BLaER1 treated with 17β-estradiol and CSF1 and Interleukin-3, amounts not matched to agents 10 nM and 100 nM (cell line): ENCODE measurements at regions not wholly inside any gene's neighbourhood (a gene's known extent, or its start where the extent isn't known, plus 50 kb on each side); places are given as distances from the start of the nearest gene placed in this dataset.

Experiments
- H3K27ac ChIP-seq, 11 experiments: shearing (Covaris generic); formaldehyde crosslinking; 2 replicates each; pipeline ENCODE4 v1.8.1; 2022
- H3K27me3 ChIP-seq, 11 experiments: shearing (Covaris generic); formaldehyde crosslinking; 2 replicates each; pipeline ENCODE4 v1.8.1; 2022
- H3K36me3 ChIP-seq, 11 experiments: shearing (Covaris generic); formaldehyde crosslinking; 2 replicates each; pipeline ENCODE4 v1.8.1; 2022
- H3K4me1 ChIP-seq, 10 experiments: shearing (Covaris generic); formaldehyde crosslinking; 2 replicates each; pipeline ENCODE4 v1.8.1; 2022
- H3K4me2 ChIP-seq, 11 experiments: shearing (Covaris generic); formaldehyde crosslinking; 2 replicates each; pipeline ENCODE4 v1.8.1; 2022
- H3K4me3 ChIP-seq, 10 experiments: shearing (Covaris generic); formaldehyde crosslinking; 2 replicates each; pipeline ENCODE4 v1.8.1; 2022
- H3K9ac ChIP-seq, 11 experiments: shearing (Covaris generic); formaldehyde crosslinking; 2 replicates each; pipeline ENCODE4 v1.8.1; 2022
- H3K9me3 ChIP-seq, 11 experiments: shearing (Covaris generic); formaldehyde crosslinking; replicated peaks in 1 of 11; 2 replicates each; pipeline ENCODE4 v1.8.1; 2022
- H4K20me1 ChIP-seq, 11 experiments: shearing (Covaris generic); formaldehyde crosslinking; 2 replicates each; pipeline ENCODE4 v1.8.1; 2022
- Cebpa-rat ChIP-seq, 11 experiments: shearing (Covaris generic); IDR thresholded peaks; 2 replicates each; pipeline ENCODE4 v1.8.1; 2022

GRCh38 chr6:45801471-45802289, 214.0 kb downstream of the CLIC5 start:
- no peak for TF ChIP-seq Cebpa-rat (IDR thresholded peaks at IDR 0.05)
- Histone ChIP-seq H3K9me3 (peaks cover 11 to 21% (median 17%) of the 10 kb centered on the region in 11 experiments), H4K20me1 (no peaks in the 10 kb centered on the region), H3K36me3 (no peaks in the 10 kb centered on the region), H3K9ac (no peak overlapping the region), H3K4me3 (no peak overlapping the region), H3K4me1 (peaks cover 0 to 12% (median 7%) of the 10 kb centered on the region in 10 experiments; a peak in 8 of 20 replicates), H3K4me2 (peak overlapping the region in 6 of 11 experiments; percentile 3 to 30 (median 20); a peak in 9 of 22 replicates), H3K27ac (no peak overlapping the region), H3K27me3 (no peaks in the 10 kb centered on the region)

- Histone ChIP-seq H3K4me2 (peak overlapping the region in 2 of 11 experiments; percentile 20 to 30; a peak in 2 of 22 replicates), H3K9me3 (peaks cover 8 to 15% (median 10%) of the 10 kb centered on the region in 11 experiments; a peak in 21 of 22 replicates), H3K4me3 (no peak overlapping the region), H3K27ac (no peak overlapping the region), H3K4me1 (peaks cover 0 to 11% (median 7%) of the 10 kb centered on the region in 10 experiments; a peak in 8 of 20 replicates), H4K20me1 (no peaks in the 10 kb centered on the region), H3K36me3 (no peaks in the 10 kb centered on the region), H3K27me3 (no peaks in the 10 kb centered on the region), H3K9ac (no peak overlapping the region)
- no peak for TF ChIP-seq Cebpa-rat (IDR thresholded peaks at IDR 0.05)
These were observed 214.7 kb downstream of the CLIC5 start for GRCh38 chr6:45800911-45801310.

DNA sequence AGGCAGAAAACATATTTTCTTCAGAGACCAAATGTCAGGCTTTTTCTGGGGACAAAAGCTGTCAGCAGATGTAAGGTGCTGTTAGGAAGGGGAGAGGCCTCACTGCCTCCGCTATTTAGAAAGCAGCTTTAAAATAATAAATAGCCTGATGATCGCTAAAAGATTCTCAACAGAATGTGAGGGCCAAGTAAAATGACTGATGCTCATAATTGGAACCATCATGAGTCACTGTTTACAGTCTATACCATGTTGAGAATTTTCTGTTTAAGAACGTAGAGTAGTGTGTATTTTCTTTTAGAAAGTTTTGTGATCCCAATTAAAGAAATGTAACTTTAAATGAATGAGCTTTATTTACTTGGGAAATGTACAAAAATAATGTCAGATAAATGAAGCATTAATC, 220.0 kb downstream of the CLIC5 start:
- Histone ChIP-seq H3K9me3 (no peaks in the 10 kb centered on the region), H3K9ac (no peak overlapping the region), H4K20me1 (no peaks in the 10 kb centered on the region), H3K4me3 (no peak overlapping the region), H3K4me2 (no peak overlapping the region), H3K4me1 (peaks cover 0 to 8% (median 0%) of the 10 kb centered on the region in 10 experiments; a peak in 3 of 20 replicates), H3K36me3 (no peaks in the 10 kb centered on the region), H3K27ac (no peak overlapping the region), H3K27me3 (no peaks in the 10 kb centered on the region)
- no peak for TF ChIP-seq Cebpa-rat (IDR thresholded peaks at IDR 0.05)

DNA sequence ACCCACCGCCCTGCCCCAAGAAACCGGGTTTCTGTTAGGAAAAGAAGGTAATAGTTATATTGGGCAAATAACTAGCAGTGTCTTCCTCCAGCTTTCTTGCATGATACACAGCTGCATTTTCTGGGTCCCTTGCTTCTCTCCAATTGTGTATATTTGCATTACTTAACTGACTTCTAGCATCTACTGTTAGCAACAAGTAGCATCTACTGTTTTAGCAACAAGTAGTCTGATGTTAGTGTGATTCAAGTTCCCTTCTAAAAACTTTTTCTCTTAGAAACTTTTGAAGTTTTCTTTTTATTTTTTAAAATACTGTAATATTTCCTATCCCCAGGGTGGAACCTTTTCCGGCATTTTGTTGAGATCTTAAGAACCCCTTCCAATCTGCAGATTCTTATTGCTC, 221.2 kb downstream of the CLIC5 start:
- Histone ChIP-seq H3K27ac (no peak overlapping the region), H3K4me3 (no peak overlapping the region), H3K4me2 (no peak overlapping the region), H3K9me3 (no peaks in the 10 kb centered on the region), H3K27me3 (no peaks in the 10 kb centered on the region), H3K4me1 (peaks cover 0 to 8% (median 0%) of the 10 kb centered on the region in 10 experiments; a peak in 3 of 20 replicates), H4K20me1 (no peaks in the 10 kb centered on the region), H3K36me3 (no peaks in the 10 kb centered on the region), H3K9ac (no peak overlapping the region)
- TF ChIP-seq Cebpa-rat (IDR thresholded peaks at IDR 0.05) = no peak

GRCh38 chr6:45791211-45792168, 224.2 kb downstream of the CLIC5 start:
- Histone ChIP-seq H3K4me3 (no peak overlapping the region), H3K4me1 (peaks cover 0 to 8% (median 0%) of the 10 kb centered on the region in 10 experiments; a peak in 3 of 20 replicates), H3K27ac (no peak overlapping the region), H3K27me3 (no peaks in the 10 kb centered on the region), H4K20me1 (no peaks in the 10 kb centered on the region), H3K9me3 (no peaks in the 10 kb centered on the region), H3K36me3 (no peaks in the 10 kb centered on the region), H3K4me2 (no peak overlapping the region), H3K9ac (no peak overlapping the region)
- no peak for TF ChIP-seq Cebpa-rat (IDR thresholded peaks at IDR 0.05)

DNA sequence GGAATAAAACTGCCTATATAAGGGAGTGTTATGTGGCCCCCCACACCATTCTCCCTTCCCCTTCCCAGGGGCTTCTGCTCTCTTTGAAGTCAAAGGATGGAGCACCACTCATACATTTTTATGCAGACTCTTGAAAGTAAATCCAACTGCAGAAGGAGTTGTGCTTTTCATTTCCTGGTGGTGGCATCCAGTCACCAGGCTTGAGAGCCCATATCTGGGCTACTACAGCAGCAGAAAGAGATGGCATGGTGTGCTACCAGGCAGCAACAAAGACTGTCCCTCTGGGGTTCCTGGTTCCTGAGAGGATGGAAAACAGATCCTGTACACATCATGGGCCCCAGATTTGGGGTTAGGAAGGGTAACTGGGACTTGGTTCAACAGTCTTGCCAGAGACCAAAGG, 226.4 kb downstream of the CLIC5 start:
- Histone ChIP-seq H3K27ac (no peak overlapping the region), H3K4me2 (no peak overlapping the region), H3K4me3 (no peak overlapping the region), H3K9me3 (no peaks in the 10 kb centered on the region), H3K36me3 (no peaks in the 10 kb centered on the region), H3K9ac (no peak overlapping the region), H4K20me1 (no peaks in the 10 kb centered on the region), H3K27me3 (no peaks in the 10 kb centered on the region), H3K4me1 (peaks cover 0 to 8% (median 0%) of the 10 kb centered on the region in 10 experiments; a peak in 3 of 20 replicates)
- no peak for TF ChIP-seq Cebpa-rat (IDR thresholded peaks at IDR 0.05)

GRCh38 chr6:45787384-45787783, 228.3 kb downstream of the CLIC5 start:
- no peak overlapping the region for H3K9ac ChIP-seq
- TF ChIP-seq Cebpa-rat (IDR thresholded peaks at IDR 0.05) = no peak
- no peaks in the 10 kb centered on the region; a peak in 2 of 20 replicates for H3K4me1 ChIP-seq
- H3K4me3 ChIP-seq = no peak overlapping the region
- no peaks in the 10 kb centered on the region for H3K9me3 ChIP-seq
- H3K27ac ChIP-seq = no peak overlapping the region
- H3K4me2 ChIP-seq = no peak overlapping the region
- no peaks in the 10 kb centered on the region for H4K20me1 ChIP-seq
- H3K27me3 ChIP-seq = no peaks in the 10 kb centered on the region
- no peaks in the 10 kb centered on the region for H3K36me3 ChIP-seq

DNA sequence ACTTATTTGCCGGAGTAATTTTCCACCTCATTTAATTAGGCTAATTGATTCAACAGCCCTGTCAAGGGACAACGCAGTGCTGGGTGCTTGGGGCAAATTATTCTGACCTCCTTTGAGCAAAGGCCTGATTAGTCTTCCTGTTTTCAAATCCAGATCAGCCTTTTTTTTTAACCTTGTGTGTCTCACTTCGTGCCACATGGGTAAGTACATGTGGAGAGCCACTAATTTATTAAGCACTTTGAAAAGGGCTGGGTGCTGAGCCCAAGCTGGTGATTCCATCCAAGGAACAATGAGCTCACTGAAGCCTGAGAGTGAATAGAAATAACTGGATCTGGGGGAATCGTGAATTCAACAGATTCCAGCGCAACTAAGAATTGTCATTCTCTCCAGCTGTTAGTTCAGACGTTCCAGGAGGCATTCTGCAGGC, 229.3 kb downstream of the CLIC5 start:
- Histone ChIP-seq H3K36me3 (no peaks in the 10 kb centered on the region), H3K4me2 (no peak overlapping the region), H3K9me3 (no peaks in the 10 kb centered on the region), H3K4me1 (no peaks in the 10 kb centered on the region; a peak in 1 of 20 replicates), H3K4me3 (no peak overlapping the region), H3K9ac (no peak overlapping the region), H3K27me3 (no peaks in the 10 kb centered on the region), H3K27ac (no peak overlapping the region), H4K20me1 (no peaks in the 10 kb centered on the region)
- TF ChIP-seq Cebpa-rat (IDR thresholded peaks at IDR 0.05) = no peak

DNA sequence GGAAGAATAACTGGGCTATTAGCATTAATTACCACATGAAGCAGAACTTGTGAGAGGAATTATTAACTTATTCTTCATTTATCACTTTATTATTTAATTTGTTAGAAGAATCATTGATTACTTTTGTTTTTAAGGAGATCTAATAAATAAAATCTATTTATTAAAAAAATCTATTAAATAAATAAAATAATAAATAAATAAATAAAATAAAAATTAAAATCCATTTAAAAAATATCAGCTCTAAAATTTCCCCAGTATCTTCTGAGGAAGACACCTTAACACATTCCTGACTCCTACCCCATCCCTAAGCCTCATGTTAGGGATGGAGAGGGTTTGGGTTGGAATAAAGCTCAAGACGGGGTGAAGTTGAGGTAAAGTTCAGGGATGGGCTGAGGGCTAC, 231.4 kb downstream of the CLIC5 start:
- no peak overlapping the region for H3K4me3 ChIP-seq
- no peaks in the 10 kb centered on the region for H3K36me3 ChIP-seq
- H3K27ac ChIP-seq = no peak overlapping the region
- no peaks in the 10 kb centered on the region for H3K27me3 ChIP-seq
- H3K9ac ChIP-seq = no peak overlapping the region
- no peaks in the 10 kb centered on the region for H4K20me1 ChIP-seq
- no peak for TF ChIP-seq Cebpa-rat (IDR thresholded peaks at IDR 0.05)
- H3K9me3 ChIP-seq = no peaks in the 10 kb centered on the region
- H3K4me1 ChIP-seq = no peaks in the 10 kb centered on the region
- H3K4me2 ChIP-seq = no peak overlapping the region
